NCI-H510A treated with DMSO at 0.1 percent for 48 hours (cell line): ENCODE measurements at regions not wholly inside any gene's neighbourhood (a gene's known extent, or its start where the extent isn't known, plus 50 kb on each side); places are given as distances from the start of the nearest gene placed in this dataset.
"Not testable (repeated sequence)": the region's sequence is repeated elsewhere in the genome, so short reads cannot be mapped to it uniquely, and the experiment has no call there.

Source experiments
- DNase-seq: peaks from one replicate; lab custom pipeline; 2025; lab: John Stamatoyannopoulos, UW

GRCh38 chr2:47690132-47690531, 92.8 kb upstream of the MSH6 start:
- DNase-seq: no peak

GRCh38 chr2:47689118-47689517, 93.8 kb upstream of the MSH6 start:
- DNase-seq: not testable (repeated sequence)

- DNase-seq: peak; percentile 2
Measured at GRCh38 chr2:47688561-47688960, 94.4 kb upstream of the MSH6 start.

GRCh38 chr2:47687856-47688255, 95.1 kb upstream of the MSH6 start:
- DNase-seq: no peak

- no peak for DNase-seq
Measured at GRCh38 chr2:47686018-47686417, 96.9 kb upstream of the MSH6 start.

- no peak for DNase-seq
Measured at GRCh38 chr2:47682216-47682749, 100.7 kb upstream of the MSH6 start.

GRCh38 chr2:47676261-47676926, 105.6 kb upstream of the KCNK12 start:
- DNase-seq: no peak

GRCh38 chr2:47675196-47675825, 104.5 kb upstream of the KCNK12 start:
- DNase-seq: peak; percentile 33

GRCh38 chr2:47666332-47666731, 95.5 kb upstream of the KCNK12 start:
- peak; percentile 25 for DNase-seq

GRCh38 chr2:47664817-47665216, 94.0 kb upstream of the KCNK12 start:
- no peak for DNase-seq

GRCh38 chr2:47662552-47662951, 91.8 kb upstream of the KCNK12 start:
- no peak for DNase-seq

- DNase-seq: no peak
Measured at GRCh38 chr2:47661310-47661709, 90.5 kb upstream of the KCNK12 start.

GRCh38 chr2:47660168-47660567, 89.4 kb upstream of the KCNK12 start:
- DNase-seq: no peak

GRCh38 chr2:47658646-47659320, 88.0 kb upstream of the KCNK12 start:
- DNase-seq: no peak

- DNase-seq: no peak
Measured at GRCh38 chr2:47657886-47658489, 87.2 kb upstream of the KCNK12 start.

- no peak for DNase-seq
Measured at GRCh38 chr2:47656715-47657600, 86.2 kb upstream of the KCNK12 start.

GRCh38 chr2:47655563-47655880, 84.7 kb upstream of the KCNK12 start:
- DNase-seq: no peak

GRCh38 chr2:47654790-47655562, 84.2 kb upstream of the KCNK12 start:
- DNase-seq: peak; percentile 81

- DNase-seq: peak; percentile 90
Measured at GRCh38 chr2:47653902-47654789, 83.4 kb upstream of the KCNK12 start.

- DNase-seq: no peak
Measured at GRCh38 chr2:47653036-47653435, 82.3 kb upstream of the KCNK12 start.
